ENCODE measurements at regions not wholly inside any gene's neighbourhood (a gene's known extent, or its start where the extent isn't known, plus 50 kb on each side); places are given as distances from the start of the nearest gene placed in this dataset.

- no peak for DNase-seq (ENCODE audit: low spot score)
These were observed 324.6 kb downstream of the CAAP1 start for GRCh38 chr9:26567976-26568375.

GRCh38 chr9:26566141-26566540 lies 326.5 kb downstream of the CAAP1 start:
- no peak for DNase-seq (ENCODE audit: low spot score)

GRCh38 chr9:26565118-26565517 lies 327.5 kb downstream of the CAAP1 start:
- DNase-seq (ENCODE audit: low spot score), result no peak

GRCh38 chr9:26562338-26562737 lies 330.3 kb downstream of the CAAP1 start:
- no peak for DNase-seq (ENCODE audit: low spot score)

GRCh38 chr9:26561928-26562327 lies 330.7 kb downstream of the CAAP1 start:
- no peak for DNase-seq (ENCODE audit: low spot score)

- no peak for DNase-seq (ENCODE audit: low spot score)
These were observed 333.1 kb downstream of the CAAP1 start for GRCh38 chr9:26559506-26559905.

- no peak for DNase-seq (ENCODE audit: low spot score)
These were observed 340.6 kb downstream of the CAAP1 start for GRCh38 chr9:26551971-26552370.

- DNase-seq (ENCODE audit: low spot score), result no peak
These were observed 341.2 kb downstream of the CAAP1 start for GRCh38 chr9:26551451-26551850.

- DNase-seq (ENCODE audit: low spot score), result no peak
These were observed 343.8 kb downstream of the CAAP1 start for GRCh38 chr9:26548781-26549290.

GRCh38 chr9:26539867-26540493 lies 352.6 kb downstream of the CAAP1 start:
- DNase-seq (ENCODE audit: low spot score), result no peak

GRCh38 chr9:26537211-26537610 lies 355.4 kb downstream of the CAAP1 start:
- DNase-seq (ENCODE audit: low spot score), result no peak

GRCh38 chr9:26535151-26535550 lies 357.5 kb downstream of the CAAP1 start:
- no peak for DNase-seq (ENCODE audit: low spot score)

GRCh38 chr9:26530841-26531240 lies 361.8 kb downstream of the CAAP1 start:
- no peak for DNase-seq (ENCODE audit: low spot score)

GRCh38 chr9:26527931-26528330 lies 364.7 kb downstream of the CAAP1 start:
- DNase-seq (ENCODE audit: low spot score), result no peak

GRCh38 chr9:26524267-26524666 lies 368.3 kb downstream of the CAAP1 start:
- DNase-seq (ENCODE audit: low spot score), result no peak

GRCh38 chr9:26523577-26523976 lies 369.0 kb downstream of the CAAP1 start:
- DNase-seq (ENCODE audit: low spot score), result no peak

- no peak for DNase-seq (ENCODE audit: low spot score)
These were observed 372.5 kb downstream of the CAAP1 start for GRCh38 chr9:26520141-26520540.

- DNase-seq (ENCODE audit: low spot score), result no peak
These were observed 375.7 kb downstream of the CAAP1 start for GRCh38 chr9:26516773-26517343.

GRCh38 chr9:26513730-26514129 lies 378.9 kb downstream of the CAAP1 start:
- no peak for DNase-seq (ENCODE audit: low spot score)

- DNase-seq (ENCODE audit: low spot score), result no peak
These were observed 382.5 kb downstream of the CAAP1 start for GRCh38 chr9:26510137-26510536.

GRCh38 chr9:26508897-26509296 lies 383.7 kb downstream of the CAAP1 start:
- no peak for DNase-seq (ENCODE audit: low spot score)

GRCh38 chr9:26504057-26504456 lies 388.5 kb downstream of the CAAP1 start:
- no peak for DNase-seq (ENCODE audit: low spot score)

- no peak for DNase-seq (ENCODE audit: low spot score)
These were observed 390.3 kb downstream of the CAAP1 start for GRCh38 chr9:26502311-26502710.

- DNase-seq (ENCODE audit: low spot score), result no peak
These were observed 392.1 kb downstream of the CAAP1 start for GRCh38 chr9:26500471-26500870.

Measured in LoVo (cell line).